Lung (tissue), 11 donors: ENCODE measurements at regions not wholly inside any gene's neighbourhood (a gene's known extent, or its start where the extent isn't known, plus 50 kb on each side); places are given as distances from the start of the nearest gene placed in this dataset.

Experiments used
- ATAC-seq: fragments of 200-7000 bp; cut with Tn5 transposase; one replicate; pipeline ENCODE4 v1.9.1; 2020; ENCODE audit warnings: moderate number of reproducible peaks; ENCODE audit not compliant: insufficient read depth, low FRiP score
- DNase-seq, 3 donors: peaks; one replicate each; pipeline ENCODE4 v3.0.0-alpha.2; 2013 to 2017
- H3K27ac ChIP-seq, 2 donors: one replicate each; pipeline ENCODE4 v1.5.1; 2013; ENCODE audit warnings: mild to moderate bottlenecking in 2 of 2, moderate library complexity in 2 of 2, control low read depth in 1 of 2, inconsistent platforms in 1 of 2, low read depth in 1 of 2, low read length in 1 of 2
- H3K27me3 ChIP-seq, 3 donors: one replicate each; pipeline ENCODE4 v1.5.1; 2013; ENCODE audit warnings: low read length in 2 of 3; ENCODE audit not compliant: control insufficient read depth in 3 of 3, insufficient read depth in 3 of 3
- H3K36me3 ChIP-seq, 4 donors: one replicate each; pipeline ENCODE4 v1.5.1; 2013; ENCODE audit warnings: low read length in 4 of 4, mild to moderate bottlenecking in 1 of 4, moderate library complexity in 1 of 4; ENCODE audit not compliant: control insufficient read depth in 4 of 4, insufficient read depth in 4 of 4
- H3K4me1 ChIP-seq, 5 donors: one replicate each; pipeline ENCODE4 v1.5.1; 2013; ENCODE audit warnings: low read length in 5 of 5, mild to moderate bottlenecking in 2 of 5, moderate library complexity in 1 of 5; ENCODE audit not compliant: control insufficient read depth in 5 of 5, insufficient read depth in 5 of 5
- H3K4me3 ChIP-seq: one replicate; pipeline ENCODE4 v1.5.1; 2013; ENCODE audit warnings: mild to moderate bottlenecking, control low read depth, moderate library complexity
- H3K9ac ChIP-seq, 2 donors: one replicate each; pipeline ENCODE4 v1.5.1; 2013; ENCODE audit warnings: low read length in 2 of 2, control low read depth in 1 of 2; ENCODE audit not compliant: insufficient read depth in 1 of 2
- H3K9me3 ChIP-seq, 4 donors: one replicate each; pipeline ENCODE4 v1.5.1; 2013; ENCODE audit warnings: low read length in 3 of 4, mild to moderate bottlenecking in 1 of 4, moderate library complexity in 1 of 4; ENCODE audit not compliant: control insufficient read depth in 4 of 4, insufficient read depth in 3 of 4
- WGBS, 2 donors: extraction: QIAGEN DNeasy Blood & Tissue Kit; methylation state at CpG; one replicate each; pipeline ENCODE4 v1.1.7; 2013; 5-methylcytosine and 5-hydroxymethylcytosine counted together
- TF ChIP-seq, protein P1 (sequence below): IDR thresholded peaks from 2 replicates; pipeline ENCODE4 v1.5.1; 2012; ENCODE audit warnings: mild to moderate bottlenecking; ENCODE audit errors: control extremely low read depth, extremely low read depth
- donor health status: control.
- donor health status: control.
- donor health status: Bipolar disorder and iron deficiency.
- donor health status: healthy.
- donor health status: DM: yes; HTN: yes; CAD: no.

DNA sequence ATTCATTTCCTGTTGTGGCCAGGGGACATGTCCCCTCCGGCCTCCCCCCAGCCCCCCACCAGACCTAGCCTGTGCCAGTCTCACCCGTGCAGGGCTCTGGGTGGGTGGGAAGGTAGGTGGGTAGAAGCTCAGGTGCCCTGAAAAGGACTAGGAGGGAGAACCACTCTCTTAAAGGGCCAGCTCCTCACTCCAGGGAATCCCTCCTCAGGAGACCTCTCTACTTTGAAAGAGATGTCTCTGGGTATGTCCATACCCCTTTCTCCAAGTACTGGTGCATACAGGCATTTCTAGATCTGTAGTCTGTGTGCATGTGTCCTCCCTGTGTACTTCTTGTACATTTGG is 60.8 kb upstream of the EPB41L1 start:
- WGBS, 2 donors = 0% methylated on average over 1 to 2 of the region's 2 CpGs
- Histone ChIP-seq H3K27me3 (peaks cover 0 to 18% (median 16%) of the 10 kb centered on the region in 3 donors), H3K36me3 (no peaks in the 10 kb centered on the region), H3K4me3 (peak overlapping the region; percentile 81), H3K9me3 (peaks cover 0 to 3% (median 0%) of the 10 kb centered on the region in 4 donors), H3K4me1 (peaks cover 0 to 19% (median 6%) of the 10 kb centered on the region in 5 donors), H3K27ac (peak overlapping the region in 1 of 2 donors; percentile 86), H3K9ac (peak overlapping the region in 1 of 2 donors; percentile 17)
- DNase-seq (no peak), ATAC-seq (peak; percentile 3)
- TF ChIP-seq, protein P1, sequence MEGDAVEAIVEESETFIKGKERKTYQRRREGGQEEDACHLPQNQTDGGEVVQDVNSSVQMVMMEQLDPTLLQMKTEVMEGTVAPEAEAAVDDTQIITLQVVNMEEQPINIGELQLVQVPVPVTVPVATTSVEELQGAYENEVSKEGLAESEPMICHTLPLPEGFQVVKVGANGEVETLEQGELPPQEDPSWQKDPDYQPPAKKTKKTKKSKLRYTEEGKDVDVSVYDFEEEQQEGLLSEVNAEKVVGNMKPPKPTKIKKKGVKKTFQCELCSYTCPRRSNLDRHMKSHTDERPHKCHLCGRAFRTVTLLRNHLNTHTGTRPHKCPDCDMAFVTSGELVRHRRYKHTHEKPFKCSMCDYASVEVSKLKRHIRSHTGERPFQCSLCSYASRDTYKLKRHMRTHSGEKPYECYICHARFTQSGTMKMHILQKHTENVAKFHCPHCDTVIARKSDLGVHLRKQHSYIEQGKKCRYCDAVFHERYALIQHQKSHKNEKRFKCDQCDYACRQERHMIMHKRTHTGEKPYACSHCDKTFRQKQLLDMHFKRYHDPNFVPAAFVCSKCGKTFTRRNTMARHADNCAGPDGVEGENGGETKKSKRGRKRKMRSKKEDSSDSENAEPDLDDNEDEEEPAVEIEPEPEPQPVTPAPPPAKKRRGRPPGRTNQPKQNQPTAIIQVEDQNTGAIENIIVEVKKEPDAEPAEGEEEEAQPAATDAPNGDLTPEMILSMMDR = no peak

DNA sequence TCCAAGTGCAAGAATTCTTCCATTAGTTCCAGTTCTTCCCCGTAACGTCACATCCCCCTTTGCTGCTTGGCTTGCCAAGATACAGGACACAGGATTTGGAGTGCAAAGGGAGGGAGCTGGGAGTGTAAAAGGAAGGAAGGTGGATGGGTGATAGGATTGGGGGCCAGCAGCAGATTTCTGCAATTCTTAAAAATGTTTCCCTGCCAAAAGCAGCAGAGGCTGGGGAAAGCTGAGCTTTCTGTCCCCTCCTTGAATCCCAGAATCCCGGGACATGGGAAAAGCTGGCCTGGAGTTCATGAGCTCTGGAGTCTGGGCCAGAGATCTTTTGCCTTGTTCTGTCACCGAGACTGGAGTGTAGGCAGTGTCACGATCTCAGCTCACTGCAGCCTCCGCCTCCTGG is 60.0 kb upstream of the EPB41L1 start:
- no peak for ATAC-seq
- Histone ChIP-seq H3K9ac (peak overlapping the region; percentile 6 to 17), H3K27me3 (peaks cover 0 to 17% (median 16%) of the 10 kb centered on the region in 3 donors), H3K4me1 (peaks cover 0 to 19% (median 6%) of the 10 kb centered on the region in 5 donors), H3K36me3 (no peaks in the 10 kb centered on the region), H3K9me3 (peaks cover 0 to 3% (median 0%) of the 10 kb centered on the region in 4 donors), H3K27ac (peak overlapping the region in 1 of 2 donors; percentile 84), H3K4me3 (no peak overlapping the region)
- TF ChIP-seq, protein P1 = no peak
- peak; percentile 55 to 78 (median 75) for DNase-seq
- 48 to 57% methylated on average over 6 of the region's 6 CpGs for WGBS, 2 donors

DNA sequence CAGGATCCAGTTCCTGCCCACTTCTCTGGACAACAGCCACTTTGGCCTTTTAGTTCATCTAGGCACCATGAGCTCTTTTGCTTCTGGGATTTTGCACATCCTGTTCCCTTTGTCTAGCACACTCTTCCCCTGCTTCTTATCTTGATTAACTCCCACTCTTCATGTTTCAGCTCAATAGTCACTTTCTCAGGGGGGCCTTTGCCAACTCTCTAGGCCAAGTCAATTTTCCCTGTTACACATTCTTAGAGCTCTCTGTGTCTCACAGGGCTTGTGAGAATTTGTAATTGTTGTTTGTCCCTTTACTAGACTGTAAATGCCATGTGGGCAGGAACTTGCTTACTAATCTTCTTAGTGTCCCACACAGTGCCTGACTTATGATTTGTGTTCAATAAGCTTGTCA is 58.1 kb upstream of the EPB41L1 start:
- no peak for DNase-seq
- TF ChIP-seq, protein P1 = no peak

More for the DNA sequence above, 58.1 kb upstream of the EPB41L1 start:
- ATAC-seq = no peak
- no peak overlapping the region for H3K4me3 ChIP-seq
- peaks cover 0 to 3% (median 0%) of the 10 kb centered on the region in 4 donors for H3K9me3 ChIP-seq
- peak overlapping the region in 1 of 2 donors; percentile 32 for H3K27ac ChIP-seq
- H3K27me3 ChIP-seq = peaks cover 0 to 7% (median 4%) of the 10 kb centered on the region in 3 donors
- no peak overlapping the region for H3K9ac ChIP-seq
- no peaks in the 10 kb centered on the region for H3K36me3 ChIP-seq
- peaks cover 0 to 17% (median 6%) of the 10 kb centered on the region in 5 donors for H3K4me1 ChIP-seq
